NCI-H69 (cell line): ENCODE measurements at regions not wholly inside any gene's neighbourhood (a gene's known extent, or its start where the extent isn't known, plus 50 kb on each side); places are given as distances from the start of the nearest gene placed in this dataset.

Experiments
- DNase-seq: peaks from one replicate; lab custom pipeline; 2025; lab: John Stamatoyannopoulos, UW

- DNase-seq: peak; percentile 21
Measured at GRCh38 chr14:97655169-97655948, 858.2 kb downstream of the VRK1 start.

- no peak for DNase-seq
Measured at GRCh38 chr14:97657609-97658008, 860.4 kb downstream of the VRK1 start.

GRCh38 chr14:97687944-97688630 is 890.9 kb downstream of the VRK1 start:
- no peak for DNase-seq

GRCh38 chr14:97688631-97689336 is 891.6 kb downstream of the VRK1 start:
- DNase-seq: no peak

- DNase-seq: peak; percentile 95
Measured at GRCh38 chr14:97692084-97692483, 894.9 kb downstream of the VRK1 start.

- DNase-seq: peak; percentile 57
Measured at GRCh38 chr14:97695456-97695981, 898.3 kb downstream of the VRK1 start.

- no peak for DNase-seq
Measured at GRCh38 chr14:97697772-97698171, 900.6 kb downstream of the VRK1 start.

- no peak for DNase-seq
Measured at GRCh38 chr14:97699026-97699425, 901.8 kb downstream of the VRK1 start.

- no peak for DNase-seq
Measured at GRCh38 chr14:97703006-97703760, 906.0 kb downstream of the VRK1 start.

GRCh38 chr14:97704316-97704885 is 907.2 kb downstream of the VRK1 start:
- DNase-seq: no peak

- no peak for DNase-seq
Measured at GRCh38 chr14:97705107-97705506, 907.9 kb downstream of the VRK1 start.

GRCh38 chr14:97705976-97706375 is 908.8 kb downstream of the VRK1 start:
- DNase-seq: no peak

GRCh38 chr14:97706819-97707218 is 909.6 kb downstream of the VRK1 start:
- DNase-seq: no peak

GRCh38 chr14:97707603-97708002 is 910.4 kb downstream of the VRK1 start:
- DNase-seq: peak; percentile 40

GRCh38 chr14:97709552-97709951 is 912.4 kb downstream of the VRK1 start:
- no peak for DNase-seq

GRCh38 chr14:97710726-97711125 is 913.5 kb downstream of the VRK1 start:
- no peak for DNase-seq

GRCh38 chr14:97712471-97712870 is 915.3 kb downstream of the VRK1 start:
- no peak for DNase-seq

GRCh38 chr14:97713023-97713422 is 915.8 kb downstream of the VRK1 start:
- DNase-seq: no peak

- DNase-seq: no peak
Measured at GRCh38 chr14:97718886-97719442, 921.8 kb downstream of the VRK1 start.

- no peak for DNase-seq
Measured at GRCh38 chr14:97719931-97720330, 922.7 kb downstream of the VRK1 start.

- DNase-seq: no peak
Measured at GRCh38 chr14:97723351-97723750, 926.2 kb downstream of the VRK1 start.
